ENCODE measurements at regions not wholly inside any gene's neighbourhood (a gene's known extent, or its start where the extent isn't known, plus 50 kb on each side); places are given as distances from the start of the nearest gene placed in this dataset.

- no peak for DNase-seq
These were observed 62.7 kb upstream of the GSE1 start for GRCh38 chr16:85550422-85550864.

- peak; percentile 59 for DNase-seq
These were observed 61.9 kb upstream of the GSE1 start for GRCh38 chr16:85550953-85551924.

- DNase-seq: no peak
These were observed 60.1 kb upstream of the GSE1 start for GRCh38 chr16:85552980-85553435.

GRCh38 chr16:85553436-85554113 lies 59.5 kb upstream of the GSE1 start:
- DNase-seq: peak; percentile 87

GRCh38 chr16:85554114-85554888 lies 58.8 kb upstream of the GSE1 start:
- DNase-seq: peak; percentile 86

- DNase-seq: peak; percentile 90
These were observed 58.0 kb upstream of the GSE1 start for GRCh38 chr16:85554889-85555718.

GRCh38 chr16:85555719-85556455 lies 57.2 kb upstream of the GSE1 start:
- peak; percentile 71 for DNase-seq

- DNase-seq: peak; percentile 83
These were observed 56.6 kb upstream of the GSE1 start for GRCh38 chr16:85556456-85557082.

- peak; percentile 75 for DNase-seq
These were observed 55.8 kb upstream of the GSE1 start for GRCh38 chr16:85557083-85557970.

- DNase-seq: peak; percentile 94
These were observed 55.0 kb upstream of the GSE1 start for GRCh38 chr16:85557971-85558657.

GRCh38 chr16:85560932-85561247 lies 52.2 kb upstream of the GSE1 start:
- DNase-seq: no peak

- no peak for DNase-seq
These were observed 51.7 kb upstream of the GSE1 start for GRCh38 chr16:85561248-85562092.

GRCh38 chr16:85562093-85562786 lies 50.9 kb upstream of the GSE1 start:
- no peak for DNase-seq

- DNase-seq: no peak
These were observed 50.1 kb upstream of the GSE1 start for GRCh38 chr16:85563034-85563433.
